Erythroblast (primary cell): ENCODE measurements at regions not wholly inside any gene's neighbourhood (a gene's known extent, or its start where the extent isn't known, plus 50 kb on each side); places are given as distances from the start of the nearest gene placed in this dataset.

Experiments used
- DNase-seq, 2 experiments: peaks; one replicate each; lab custom pipeline; 2025; lab: John Stamatoyannopoulos, UW
- GATA1 ChIP-seq: IDR thresholded peaks from 2 replicates; pipeline ENCODE4 v1.6.1; 2011; ENCODE audit warnings: low read depth, mild to moderate bottlenecking, control low read depth, low read length, moderate library complexity
- POLR2A ChIP-seq: IDR thresholded peaks from 2 replicates; pipeline ENCODE4 v1.6.1; 2011; ENCODE audit warnings: mild to moderate bottlenecking, low read length

GRCh38 chr1:157289424-157290105 lies 151.4 kb upstream of the ETV3 start:
- TF ChIP-seq POLR2A (no peak), GATA1 (no peak)
- DNase-seq = no peak

GRCh38 chr1:157288996-157289395 lies 150.8 kb upstream of the ETV3 start:
- no peak for DNase-seq
- TF ChIP-seq POLR2A = no peak
- no peak for TF ChIP-seq GATA1

GRCh38 chr1:157288492-157288891 lies 150.3 kb upstream of the ETV3 start:
- no peak for TF ChIP-seq POLR2A
- TF ChIP-seq GATA1 = no peak
- DNase-seq = no peak

GRCh38 chr1:157288006-157288405 lies 149.8 kb upstream of the ETV3 start:
- TF ChIP-seq POLR2A = no peak
- no peak for TF ChIP-seq GATA1
- no peak for DNase-seq

- DNase-seq = no peak
- TF ChIP-seq POLR2A (no peak), GATA1 (no peak)
Measured at GRCh38 chr1:157287462-157287861, 149.3 kb upstream of the ETV3 start.

GRCh38 chr1:157286646-157287420 lies 148.6 kb upstream of the ETV3 start:
- TF ChIP-seq POLR2A (no peak), GATA1 (no peak)
- DNase-seq = no peak

GRCh38 chr1:157286096-157286495 lies 147.9 kb upstream of the ETV3 start:
- no peak for DNase-seq
- TF ChIP-seq POLR2A (no peak), GATA1 (no peak)

GRCh38 chr1:157284451-157284850 lies 146.3 kb upstream of the ETV3 start:
- TF ChIP-seq POLR2A (peak; percentile 30), GATA1 (no peak)
- DNase-seq = no peak

- no peak for TF ChIP-seq POLR2A
- no peak for TF ChIP-seq GATA1
- no peak for DNase-seq
Measured at GRCh38 chr1:157279802-157280140, 141.6 kb upstream of the ETV3 start.

- TF ChIP-seq POLR2A (peak; percentile 73), GATA1 (no peak)
Measured at GRCh38 chr1:157279138-157279801, 141.1 kb upstream of the ETV3 start.

GRCh38 chr1:157278383-157279137 lies 140.4 kb upstream of the ETV3 start:
- DNase-seq = peak in 1 of 2 experiments; percentile 21
- TF ChIP-seq POLR2A (no peak), GATA1 (no peak)

More at GRCh38 chr1:157279138-157279801, 141.1 kb upstream of the ETV3 start:
- peak; percentile 68 to 73 for DNase-seq

- no peak for TF ChIP-seq POLR2A
- TF ChIP-seq GATA1 = no peak
- DNase-seq = no peak
Measured at GRCh38 chr1:157277913-157278312, 139.7 kb upstream of the ETV3 start.

GRCh38 chr1:157277281-157277680 lies 139.1 kb upstream of the ETV3 start:
- TF ChIP-seq POLR2A (no peak), GATA1 (no peak)

GRCh38 chr1:157274698-157275534 lies 136.7 kb upstream of the ETV3 start:
- TF ChIP-seq GATA1 = no peak
- TF ChIP-seq POLR2A = peak; percentile 62
- DNase-seq = peak; percentile 7 to 56

More at GRCh38 chr1:157277281-157277680, 139.1 kb upstream of the ETV3 start:
- DNase-seq = no peak
